Liver (tissue), 8 donors: ENCODE measurements at regions not wholly inside any gene's neighbourhood (a gene's known extent, or its start where the extent isn't known, plus 50 kb on each side); places are given as distances from the start of the nearest gene placed in this dataset.

Source experiments
- DNase-seq: peaks from one replicate; pipeline ENCODE4 v3.0.0-alpha.2; 2017; ENCODE audit warnings: low spot score
- H3K27ac ChIP-seq, 2 donors: one replicate each; pipeline ENCODE4 v1.7.0; 2013; ENCODE audit warnings: inconsistent platforms in 2 of 2, low read length in 2 of 2, control low read depth in 1 of 2, low read depth in 1 of 2, mild to moderate bottlenecking in 1 of 2
- H3K27me3 ChIP-seq, 4 donors: one replicate each; pipeline versions ENCODE4 v1.6.1 to v1.7.0; 2013; ENCODE audit warnings: low read length in 3 of 4, inconsistent platforms in 1 of 4, mild to moderate bottlenecking in 1 of 4, moderate library complexity in 1 of 4; ENCODE audit not compliant: control insufficient read depth in 4 of 4, insufficient read depth in 4 of 4
- H3K36me3 ChIP-seq, 4 donors: one replicate each; pipeline versions ENCODE4 v1.6.1 to v1.7.0; 2013; ENCODE audit warnings: low read length in 3 of 4, mild to moderate bottlenecking in 3 of 4, low read depth in 1 of 4, moderate library complexity in 1 of 4; ENCODE audit not compliant: control insufficient read depth in 4 of 4, insufficient read depth in 3 of 4
- H3K4me1 ChIP-seq, 4 donors: one replicate each; pipeline versions ENCODE4 v1.6.1 to v1.7.0; 2013; ENCODE audit warnings: low read length in 3 of 4, mild to moderate bottlenecking in 3 of 4, moderate library complexity in 1 of 4; ENCODE audit not compliant: control insufficient read depth in 4 of 4, insufficient read depth in 4 of 4
- H3K4me3 ChIP-seq, 3 donors: one replicate each; pipeline versions ENCODE4 v1.6.1 to v1.7.0; 2013; ENCODE audit warnings: low read length in 3 of 3, control low read depth in 1 of 3, low read depth in 1 of 3, mild to moderate bottlenecking in 1 of 3
- H3K9ac ChIP-seq, 2 donors: one replicate each; pipeline ENCODE4 v1.7.0; 2013; ENCODE audit warnings: low read length in 2 of 2, mild to moderate bottlenecking in 2 of 2, moderate library complexity in 2 of 2, control low read depth in 1 of 2, low read depth in 1 of 2
- H3K9me3 ChIP-seq, 4 donors: one replicate each; pipeline versions ENCODE4 v1.6.1 to v1.7.0; 2013; ENCODE audit warnings: low read length in 3 of 4; ENCODE audit not compliant: control insufficient read depth in 4 of 4
- ATF3 ChIP-seq: IDR thresholded peaks from 2 replicates; pipeline ENCODE4 v1.6.1; 2016; ENCODE audit warnings: antibody characterized with exemption
- CTCF ChIP-seq: fragments of 150-350 bp; IDR thresholded peaks from 2 replicates; pipeline ENCODE4 v1.5.1; 2017; ENCODE audit warnings: improper control_type of control experiment, low read depth, low read length; ENCODE audit not compliant: missing input control
- EGR1 ChIP-seq, 2 donors: IDR thresholded peaks; 2 replicates each; pipeline ENCODE4 v1.6.1; 2016 to 2018; ENCODE audit warnings: antibody characterized with exemption in 2 of 2, low read depth in 2 of 2
- FOXA1 ChIP-seq: IDR thresholded peaks from 2 replicates; pipeline ENCODE4 v1.6.1; 2016; ENCODE audit warnings: antibody characterized with exemption
- FOXA2 ChIP-seq: IDR thresholded peaks from 2 replicates; pipeline ENCODE4 v1.6.1; 2016; ENCODE audit warnings: antibody characterized with exemption
- GABPA ChIP-seq, 2 donors: IDR thresholded peaks in 1 of 2; conservative IDR thresholded peaks in 1 of 2; 2 replicates each; pipeline ENCODE4 v1.6.1; 2016; ENCODE audit warnings: antibody characterized with exemption in 2 of 2, mild to moderate bottlenecking in 1 of 2, moderate library complexity in 1 of 2
- HNF4A ChIP-seq, 2 donors: conservative IDR thresholded peaks; 2 replicates each; pipeline ENCODE4 v1.6.1; 2016; ENCODE audit warnings: antibody characterized with exemption in 2 of 2, mild to moderate bottlenecking in 2 of 2
- HNF4G ChIP-seq: IDR thresholded peaks from 2 replicates; pipeline ENCODE4 v1.6.1; 2016; ENCODE audit warnings: antibody characterized with exemption
- JUND ChIP-seq, 2 donors: IDR thresholded peaks; 2 replicates each; pipeline ENCODE4 v1.6.1; 2016; ENCODE audit warnings: antibody characterized with exemption in 2 of 2
- NR2F2 ChIP-seq: IDR thresholded peaks from 2 replicates; pipeline ENCODE4 v1.6.1; 2016; ENCODE audit warnings: antibody characterized with exemption
- RAD21 ChIP-seq, 2 donors: IDR thresholded peaks; 2 replicates each; pipeline ENCODE4 v1.6.1; 2016; ENCODE audit warnings: antibody characterized with exemption in 2 of 2, mild to moderate bottlenecking in 2 of 2
- RXRA ChIP-seq, 2 donors: IDR thresholded peaks; 2 replicates each; pipeline ENCODE4 v1.6.1; 2017 to 2018; ENCODE audit warnings: antibody characterized with exemption in 2 of 2, mild to moderate bottlenecking in 1 of 2
- SP1 ChIP-seq: IDR thresholded peaks from 2 replicates; pipeline ENCODE4 v1.6.1; 2018; ENCODE audit warnings: antibody characterized with exemption, mild to moderate bottlenecking
- TAF1 ChIP-seq: conservative IDR thresholded peaks from 2 replicates; pipeline ENCODE4 v1.6.1; 2016; ENCODE audit warnings: antibody characterized with exemption, mild to moderate bottlenecking
- YY1 ChIP-seq: IDR thresholded peaks from 2 replicates; pipeline ENCODE4 v1.6.1; 2016; ENCODE audit warnings: antibody characterized with exemption, mild to moderate bottlenecking
- WGBS: extraction: QIAGEN DNeasy Blood & Tissue Kit; methylation state at CpG from one replicate; pipeline ENCODE4 v1.1.7; 2013; 5-methylcytosine and 5-hydroxymethylcytosine counted together
- TF ChIP-seq, protein P1 (sequence below): IDR thresholded peaks from 2 replicates; pipeline ENCODE4 v1.6.1; 2016; ENCODE audit warnings: antibody characterized with exemption
- TF ChIP-seq, protein P2 (sequence below): IDR thresholded peaks from 2 replicates; pipeline ENCODE4 v1.6.1; 2016; ENCODE audit warnings: antibody characterized with exemption, mild to moderate bottlenecking
- TF ChIP-seq, protein P3 (sequence below): IDR thresholded peaks from 2 replicates; pipeline ENCODE4 v1.6.1; 2016; ENCODE audit warnings: antibody characterized with exemption
- donor health status: healthy.
- donor health status: healthy.
- donor health status: healthy.
- donor health status: healthy.
- donor health status: healthy.

- H3K9me3 ChIP-seq = no peaks in the 10 kb centered on the region
- WGBS = 63% methylated on average over 8 of the region's 8 CpGs
- H3K36me3 ChIP-seq = peaks cover 0 to 39% (median 12%) of the 10 kb centered on the region in 4 donors
- H3K27ac ChIP-seq = peak overlapping the region; percentile 44 to 49
- peak overlapping the region in 1 of 2 donors; percentile 17 for H3K9ac ChIP-seq
- TF ChIP-seq SP1 (no peak), TAF1 (no peak), CTCF (no peak), YY1 (no peak), RXRA (IDR thresholded peaks at IDR 0.05) (no peak)
- no peak overlapping the region for H3K4me3 ChIP-seq
- H3K4me1 ChIP-seq = peaks cover 8 to 24% (median 22%) of the 10 kb centered on the region in 4 donors
- DNase-seq = no peak
- H3K27me3 ChIP-seq = no peaks in the 10 kb centered on the region
Observed at GRCh38 chr12:124380796-124381455, 86.0 kb downstream of the RFLNA start.

DNA sequence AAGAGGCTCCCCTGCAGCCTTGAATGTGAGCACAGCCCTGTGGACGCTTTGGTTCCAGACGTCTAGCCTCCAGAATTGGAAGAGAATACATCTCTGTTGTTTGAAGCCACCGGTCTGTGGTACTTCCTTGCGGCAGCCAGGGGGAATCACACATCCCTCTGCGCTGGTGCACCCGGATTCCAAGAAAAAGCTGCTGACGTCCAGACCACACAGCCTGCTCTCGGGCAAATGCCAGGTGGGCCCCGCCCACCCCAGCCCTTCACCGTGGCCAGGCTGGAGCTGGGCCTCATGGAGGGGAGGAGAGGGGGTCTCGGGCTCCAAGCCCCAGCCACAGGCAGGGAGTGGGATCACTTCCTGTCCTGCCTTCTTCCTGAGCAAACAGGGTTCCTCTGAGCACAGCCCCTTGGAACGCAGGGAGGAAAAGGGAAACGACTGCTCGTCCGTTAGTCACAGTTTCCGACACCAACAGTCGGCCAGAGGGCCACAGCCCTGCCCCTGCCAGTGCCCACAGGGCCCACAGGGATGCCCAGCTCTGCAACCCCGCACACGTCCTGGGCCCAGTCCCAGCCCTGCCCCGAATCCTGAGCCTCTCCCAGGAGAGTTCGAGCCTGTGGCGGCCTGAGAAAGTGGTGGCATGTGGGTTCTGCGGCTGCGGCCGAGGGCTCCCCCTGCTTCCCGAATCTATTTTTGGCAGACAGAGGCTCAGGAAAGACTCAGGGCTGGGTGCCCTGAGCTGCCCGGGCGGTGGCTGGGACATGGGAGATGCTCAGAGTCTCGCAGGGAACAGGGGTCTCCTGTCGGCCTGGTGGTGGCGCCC, 85.3 kb downstream of the RFLNA start:
- TF ChIP-seq FOXA1 = no peak
- peak; percentile 37 for TF ChIP-seq NR2F2
- peak in 1 of 2 donors; percentile 64 for TF ChIP-seq RXRA (IDR thresholded peaks at IDR 0.05)
- TF ChIP-seq, protein P1, sequence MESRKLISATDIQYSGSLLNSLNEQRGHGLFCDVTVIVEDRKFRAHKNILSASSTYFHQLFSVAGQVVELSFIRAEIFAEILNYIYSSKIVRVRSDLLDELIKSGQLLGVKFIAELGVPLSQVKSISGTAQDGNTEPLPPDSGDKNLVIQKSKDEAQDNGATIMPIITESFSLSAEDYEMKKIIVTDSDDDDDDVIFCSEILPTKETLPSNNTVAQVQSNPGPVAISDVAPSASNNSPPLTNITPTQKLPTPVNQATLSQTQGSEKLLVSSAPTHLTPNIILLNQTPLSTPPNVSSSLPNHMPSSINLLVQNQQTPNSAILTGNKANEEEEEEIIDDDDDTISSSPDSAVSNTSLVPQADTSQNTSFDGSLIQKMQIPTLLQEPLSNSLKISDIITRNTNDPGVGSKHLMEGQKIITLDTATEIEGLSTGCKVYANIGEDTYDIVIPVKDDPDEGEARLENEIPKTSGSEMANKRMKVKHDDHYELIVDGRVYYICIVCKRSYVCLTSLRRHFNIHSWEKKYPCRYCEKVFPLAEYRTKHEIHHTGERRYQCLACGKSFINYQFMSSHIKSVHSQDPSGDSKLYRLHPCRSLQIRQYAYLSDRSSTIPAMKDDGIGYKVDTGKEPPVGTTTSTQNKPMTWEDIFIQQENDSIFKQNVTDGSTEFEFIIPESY = no peak
- TF ChIP-seq, protein P2, sequence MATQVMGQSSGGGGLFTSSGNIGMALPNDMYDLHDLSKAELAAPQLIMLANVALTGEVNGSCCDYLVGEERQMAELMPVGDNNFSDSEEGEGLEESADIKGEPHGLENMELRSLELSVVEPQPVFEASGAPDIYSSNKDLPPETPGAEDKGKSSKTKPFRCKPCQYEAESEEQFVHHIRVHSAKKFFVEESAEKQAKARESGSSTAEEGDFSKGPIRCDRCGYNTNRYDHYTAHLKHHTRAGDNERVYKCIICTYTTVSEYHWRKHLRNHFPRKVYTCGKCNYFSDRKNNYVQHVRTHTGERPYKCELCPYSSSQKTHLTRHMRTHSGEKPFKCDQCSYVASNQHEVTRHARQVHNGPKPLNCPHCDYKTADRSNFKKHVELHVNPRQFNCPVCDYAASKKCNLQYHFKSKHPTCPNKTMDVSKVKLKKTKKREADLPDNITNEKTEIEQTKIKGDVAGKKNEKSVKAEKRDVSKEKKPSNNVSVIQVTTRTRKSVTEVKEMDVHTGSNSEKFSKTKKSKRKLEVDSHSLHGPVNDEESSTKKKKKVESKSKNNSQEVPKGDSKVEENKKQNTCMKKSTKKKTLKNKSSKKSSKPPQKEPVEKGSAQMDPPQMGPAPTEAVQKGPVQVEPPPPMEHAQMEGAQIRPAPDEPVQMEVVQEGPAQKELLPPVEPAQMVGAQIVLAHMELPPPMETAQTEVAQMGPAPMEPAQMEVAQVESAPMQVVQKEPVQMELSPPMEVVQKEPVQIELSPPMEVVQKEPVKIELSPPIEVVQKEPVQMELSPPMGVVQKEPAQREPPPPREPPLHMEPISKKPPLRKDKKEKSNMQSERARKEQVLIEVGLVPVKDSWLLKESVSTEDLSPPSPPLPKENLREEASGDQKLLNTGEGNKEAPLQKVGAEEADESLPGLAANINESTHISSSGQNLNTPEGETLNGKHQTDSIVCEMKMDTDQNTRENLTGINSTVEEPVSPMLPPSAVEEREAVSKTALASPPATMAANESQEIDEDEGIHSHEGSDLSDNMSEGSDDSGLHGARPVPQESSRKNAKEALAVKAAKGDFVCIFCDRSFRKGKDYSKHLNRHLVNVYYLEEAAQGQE = no peak
- no peak for TF ChIP-seq YY1
- no peak for TF ChIP-seq HNF4G
- TF ChIP-seq, protein P3, sequence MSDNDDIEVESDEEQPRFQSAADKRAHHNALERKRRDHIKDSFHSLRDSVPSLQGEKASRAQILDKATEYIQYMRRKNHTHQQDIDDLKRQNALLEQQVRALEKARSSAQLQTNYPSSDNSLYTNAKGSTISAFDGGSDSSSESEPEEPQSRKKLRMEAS = peak; percentile 60
- no peak for TF ChIP-seq HNF4A (conservative IDR thresholded peaks at IDR 0.05)
- TF ChIP-seq SP1 = no peak
- no peak for TF ChIP-seq GABPA (IDR thresholded peaks at IDR 0.05 in 1 of 2, conservative IDR thresholded peaks at IDR 0.05 in 1 of 2)
- peak; percentile 45 to 55 for TF ChIP-seq RAD21 (IDR thresholded peaks at IDR 0.05)
- TF ChIP-seq FOXA2 = no peak
- peak; percentile 18 for TF ChIP-seq CTCF
- no peak for TF ChIP-seq EGR1 (IDR thresholded peaks at IDR 0.05; ENCODE audit: low read depth in 2 of 2)
- no peak for TF ChIP-seq TAF1
- peak; percentile 48 to 61 for TF ChIP-seq JUND (IDR thresholded peaks at IDR 0.05)
- TF ChIP-seq ATF3 = no peak
- no peak for DNase-seq
- Histone ChIP-seq H3K4me3 (no peak overlapping the region), H3K4me1 (peaks cover 8 to 28% (median 27%) of the 10 kb centered on the region in 4 donors), H3K27me3 (no peaks in the 10 kb centered on the region), H3K27ac (peak overlapping the region; percentile 44 to 49), H3K9me3 (no peaks in the 10 kb centered on the region), H3K36me3 (peaks cover 0 to 32% (median 10%) of the 10 kb centered on the region in 4 donors), H3K9ac (no peak overlapping the region)
- WGBS = 67% methylated on average over 31 of the region's 31 CpGs
